Astrocyte (in vitro differentiated cells and primary cell): ENCODE measurements at regions not wholly inside any gene's neighbourhood (a gene's known extent, or its start where the extent isn't known, plus 50 kb on each side); places are given as distances from the start of the nearest gene placed in this dataset.
"Not testable (repeated sequence)": the region's sequence is repeated elsewhere in the genome, so short reads cannot be mapped to it uniquely, and the experiment has no call there.

Experiments used
- DNase-seq: peaks from one replicate; pipeline ENCODE4 v3.0.0-alpha.2; 2010; ENCODE audit warnings: low read depth
- FAIRE-seq: peaks from 2 replicates; lab custom pipeline; 2011; peaks lifted over from hg19 to GRCh38; lab: Jason Lieb, UNC
- H2AFZ ChIP-seq: 2 replicates; pipeline ENCODE4 v1.6.0; 2012; ENCODE audit warnings: low read depth, low read length, inconsistent platforms
- H3K27ac ChIP-seq: 2 replicates; pipeline ENCODE4 v1.5.1; 2011; ENCODE audit warnings: low read depth, low read length, inconsistent platforms
- H3K27me3 ChIP-seq: 2 replicates; pipeline ENCODE4 v1.6.0; 2011; ENCODE audit warnings: low read length, inconsistent platforms; ENCODE audit not compliant: insufficient read depth
- H3K36me3 ChIP-seq: 2 replicates; pipeline ENCODE4 v1.5.1; 2011; ENCODE audit warnings: low read length, inconsistent platforms; ENCODE audit not compliant: insufficient read depth
- H3K4me1 ChIP-seq: 2 replicates; pipeline ENCODE4 v1.5.1; 2011; ENCODE audit warnings: low read length, inconsistent platforms; ENCODE audit not compliant: insufficient read depth
- H3K4me2 ChIP-seq: 2 replicates; pipeline ENCODE4 v1.6.0; 2012; ENCODE audit warnings: low read length, inconsistent platforms
- H3K4me3 ChIP-seq: 2 replicates; pipeline ENCODE4 v1.5.1; 2011; ENCODE audit warnings: low read depth, mild to moderate bottlenecking, low read length, inconsistent platforms; ENCODE audit not compliant: insufficient read depth
- H3K79me2 ChIP-seq: 2 replicates; pipeline ENCODE4 v1.6.0; 2012; ENCODE audit warnings: mild to moderate bottlenecking, low read length, inconsistent platforms; ENCODE audit not compliant: insufficient read depth
- H3K9ac ChIP-seq: 2 replicates; pipeline ENCODE4 v1.6.0; 2012; ENCODE audit warnings: mild to moderate bottlenecking, low read length, inconsistent platforms
- H3K9me3 ChIP-seq: 2 replicates; pipeline ENCODE4 v1.5.1; 2012; ENCODE audit warnings: low read depth, mild to moderate bottlenecking, low read length, inconsistent platforms; ENCODE audit not compliant: insufficient read depth
- H4K20me1 ChIP-seq: 2 replicates; pipeline ENCODE4 v1.6.0; 2012; ENCODE audit warnings: low read length, inconsistent platforms; ENCODE audit not compliant: insufficient read depth
- H3K27ac Mint-ChIP-seq: one replicate; pipeline ENCODE4 v1.8.0; 2021; ENCODE audit warnings: mild to moderate bottlenecking, mixed read lengths; ENCODE audit not compliant: unreplicated experiment
- H3K27me3 Mint-ChIP-seq: one replicate; pipeline ENCODE4 v1.8.0; 2021; ENCODE audit warnings: low read depth, mixed read lengths; ENCODE audit not compliant: unreplicated experiment
- H3K36me3 Mint-ChIP-seq: one replicate; pipeline ENCODE4 v1.8.0; 2021; ENCODE audit warnings: low read depth, mixed read lengths; ENCODE audit not compliant: unreplicated experiment
- H3K4me1 Mint-ChIP-seq: one replicate; pipeline ENCODE4 v1.8.0; 2021; ENCODE audit warnings: low read depth, mixed read lengths; ENCODE audit not compliant: unreplicated experiment
- H3K4me3 Mint-ChIP-seq: one replicate; pipeline ENCODE4 v1.8.0; 2021; ENCODE audit warnings: mild to moderate bottlenecking, moderate library complexity, mixed read lengths; ENCODE audit not compliant: unreplicated experiment
- H3K9me3 Mint-ChIP-seq: one replicate; pipeline ENCODE4 v1.8.0; 2021; ENCODE audit warnings: mild to moderate bottlenecking, mixed read lengths; ENCODE audit not compliant: unreplicated experiment

DNA sequence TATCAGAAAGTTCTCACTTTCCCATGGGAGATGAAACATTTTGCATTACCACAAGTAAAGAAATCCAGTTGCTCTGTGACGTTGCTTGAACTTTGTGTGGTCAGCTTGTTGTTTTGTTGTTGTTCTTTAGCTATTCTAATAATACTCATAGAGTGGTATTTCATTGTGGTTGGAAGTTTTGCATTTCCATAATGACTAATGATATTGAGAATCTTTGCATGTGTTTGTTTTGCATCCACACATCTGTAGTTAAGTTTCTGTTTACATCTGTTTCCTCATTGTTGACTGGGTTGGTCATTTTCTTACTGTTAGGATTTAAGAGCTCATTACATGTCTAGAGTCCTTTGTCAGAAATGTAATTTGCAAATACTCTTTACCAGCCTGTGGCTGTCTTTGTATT lies 133.2 kb upstream of the LRRC61 start:
- H3K27me3 Mint-ChIP-seq, H3K36me3 ChIP-seq, DNase-seq, H3K9me3 ChIP-seq, H3K9me3 Mint-ChIP-seq, H3K4me1 ChIP-seq, H3K27me3 ChIP-seq, H3K4me2 ChIP-seq, H3K36me3 Mint-ChIP-seq, H3K79me2 ChIP-seq, H4K20me1 ChIP-seq, H3K4me3 Mint-ChIP-seq, H3K4me3 ChIP-seq, H3K27ac Mint-ChIP-seq, H3K4me1 Mint-ChIP-seq, H3K27ac ChIP-seq, H2AFZ ChIP-seq, FAIRE-seq, H3K9ac ChIP-seq: not testable (repeated sequence)

DNA sequence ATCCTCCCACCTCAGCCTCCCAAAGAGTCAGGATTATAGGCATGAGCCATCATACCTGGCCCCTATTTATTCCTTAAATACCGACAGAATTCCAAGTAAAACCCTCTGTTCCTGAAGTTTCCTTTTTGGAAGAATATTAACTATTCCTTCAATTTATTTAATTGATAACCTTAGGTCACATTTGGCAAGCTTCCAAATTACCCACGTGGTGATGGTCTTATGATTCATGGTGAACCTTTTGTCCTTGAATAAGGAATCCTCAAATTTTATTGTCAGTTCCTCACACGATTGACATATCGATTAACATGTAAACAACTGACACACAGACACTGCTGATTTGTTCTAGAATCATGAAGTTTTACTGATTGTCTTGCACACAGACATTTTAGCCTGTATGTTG lies 130.6 kb upstream of the LRRC61 start:
- not testable (repeated sequence) for H3K27me3 Mint-ChIP-seq, H3K27ac Mint-ChIP-seq, H3K27me3 ChIP-seq, H3K4me3 Mint-ChIP-seq, H3K36me3 Mint-ChIP-seq, H4K20me1 ChIP-seq, FAIRE-seq, H3K27ac ChIP-seq, H3K4me3 ChIP-seq, H3K79me2 ChIP-seq, H3K9ac ChIP-seq, H3K4me1 ChIP-seq, H3K36me3 ChIP-seq, H2AFZ ChIP-seq, H3K4me2 ChIP-seq, H3K9me3 Mint-ChIP-seq, H3K9me3 ChIP-seq, H3K4me1 Mint-ChIP-seq, DNase-seq

DNA sequence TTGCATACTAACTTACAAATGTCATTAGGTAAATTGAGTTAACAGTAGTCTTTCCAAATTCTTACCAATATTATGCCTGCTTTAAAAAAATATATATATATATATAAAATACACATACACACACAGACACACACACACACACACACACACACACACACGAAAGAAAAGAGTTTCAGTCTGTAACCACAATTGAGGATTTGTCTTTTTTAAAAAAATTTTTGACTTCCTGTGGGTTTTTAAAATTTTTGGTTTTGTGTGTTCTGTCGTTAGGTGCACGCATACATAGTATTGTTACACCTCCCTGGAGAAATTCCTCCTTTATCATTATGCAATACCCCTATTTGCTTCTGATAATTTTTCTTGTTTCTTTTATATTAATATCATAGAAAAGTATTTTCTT lies 129.3 kb upstream of the LRRC61 start:
- H3K4me2 ChIP-seq, H3K27me3 Mint-ChIP-seq, H2AFZ ChIP-seq, H3K9me3 Mint-ChIP-seq, H3K36me3 ChIP-seq, H3K27ac ChIP-seq, FAIRE-seq, H3K9ac ChIP-seq, H3K4me3 Mint-ChIP-seq, H4K20me1 ChIP-seq, H3K27ac Mint-ChIP-seq, H3K4me3 ChIP-seq, H3K4me1 Mint-ChIP-seq, H3K79me2 ChIP-seq, H3K4me1 ChIP-seq, H3K27me3 ChIP-seq, H3K9me3 ChIP-seq, H3K36me3 Mint-ChIP-seq, DNase-seq: not testable (repeated sequence)
